Bronchial epithelial cell (primary cell): ENCODE measurements at regions not wholly inside any gene's neighbourhood (a gene's known extent, or its start where the extent isn't known, plus 50 kb on each side); places are given as distances from the start of the nearest gene placed in this dataset.
A peak's percentile ranks its signal among the peaks of the same experiment; 100 is the strongest.

ENCODE experiments used
- DNase-seq: peaks from one replicate; pipeline ENCODE4 v3.0.0-alpha.2; 2010; ENCODE audit warnings: low read depth
- FAIRE-seq: peaks from 2 replicates; lab custom pipeline; 2011; peaks lifted over from hg19 to GRCh38; lab: Jason Lieb, UNC
- H3K27me3 ChIP-seq: 2 replicates; pipeline ENCODE4 v1.5.1; 2011; ENCODE audit warnings: low read length; ENCODE audit not compliant: control insufficient read depth, insufficient read depth
- H3K36me3 ChIP-seq: 2 replicates; pipeline ENCODE4 v1.5.1; 2011; ENCODE audit warnings: low read length; ENCODE audit not compliant: control insufficient read depth, insufficient read depth
- H3K4me3 ChIP-seq: 2 replicates; pipeline ENCODE4 v1.5.1; 2011; ENCODE audit warnings: mild to moderate bottlenecking, low read depth, low read length, control low read depth
- TF ChIP-seq, protein P1 (sequence below): IDR thresholded peaks from 2 replicates; pipeline ENCODE4 v1.5.1; 2011; ENCODE audit warnings: mild to moderate bottlenecking, moderate library complexity, low read length, control low read depth, inconsistent platforms; ENCODE audit not compliant: insufficient read depth, severe bottlenecking

DNA sequence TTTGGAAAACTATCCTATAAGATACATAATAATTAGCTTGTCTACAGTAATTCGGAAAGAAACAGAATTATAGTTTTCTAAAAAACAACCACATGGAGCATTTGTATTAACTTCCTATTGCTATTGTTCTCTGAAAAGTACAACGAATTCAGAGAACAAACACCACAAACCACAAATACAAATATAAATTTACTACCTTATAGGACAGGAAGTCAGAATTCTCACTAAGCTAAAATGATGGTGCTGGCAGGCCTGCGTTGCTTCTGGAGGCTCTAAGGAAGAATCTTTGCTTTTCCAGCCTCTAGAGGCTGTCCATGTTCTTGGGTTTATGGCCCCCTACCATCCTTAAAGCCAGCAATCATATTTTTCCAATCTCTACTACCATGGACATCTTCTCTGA, 173.6 kb upstream of the TCF21 start:
- Histone ChIP-seq H3K27me3 (no peaks in the 10 kb centered on the region), H3K4me3 (no peak overlapping the region), H3K36me3 (no peaks in the 10 kb centered on the region)
- no peak for FAIRE-seq
- TF ChIP-seq, protein P1, sequence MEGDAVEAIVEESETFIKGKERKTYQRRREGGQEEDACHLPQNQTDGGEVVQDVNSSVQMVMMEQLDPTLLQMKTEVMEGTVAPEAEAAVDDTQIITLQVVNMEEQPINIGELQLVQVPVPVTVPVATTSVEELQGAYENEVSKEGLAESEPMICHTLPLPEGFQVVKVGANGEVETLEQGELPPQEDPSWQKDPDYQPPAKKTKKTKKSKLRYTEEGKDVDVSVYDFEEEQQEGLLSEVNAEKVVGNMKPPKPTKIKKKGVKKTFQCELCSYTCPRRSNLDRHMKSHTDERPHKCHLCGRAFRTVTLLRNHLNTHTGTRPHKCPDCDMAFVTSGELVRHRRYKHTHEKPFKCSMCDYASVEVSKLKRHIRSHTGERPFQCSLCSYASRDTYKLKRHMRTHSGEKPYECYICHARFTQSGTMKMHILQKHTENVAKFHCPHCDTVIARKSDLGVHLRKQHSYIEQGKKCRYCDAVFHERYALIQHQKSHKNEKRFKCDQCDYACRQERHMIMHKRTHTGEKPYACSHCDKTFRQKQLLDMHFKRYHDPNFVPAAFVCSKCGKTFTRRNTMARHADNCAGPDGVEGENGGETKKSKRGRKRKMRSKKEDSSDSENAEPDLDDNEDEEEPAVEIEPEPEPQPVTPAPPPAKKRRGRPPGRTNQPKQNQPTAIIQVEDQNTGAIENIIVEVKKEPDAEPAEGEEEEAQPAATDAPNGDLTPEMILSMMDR, result no peak
- no peak for DNase-seq

DNA sequence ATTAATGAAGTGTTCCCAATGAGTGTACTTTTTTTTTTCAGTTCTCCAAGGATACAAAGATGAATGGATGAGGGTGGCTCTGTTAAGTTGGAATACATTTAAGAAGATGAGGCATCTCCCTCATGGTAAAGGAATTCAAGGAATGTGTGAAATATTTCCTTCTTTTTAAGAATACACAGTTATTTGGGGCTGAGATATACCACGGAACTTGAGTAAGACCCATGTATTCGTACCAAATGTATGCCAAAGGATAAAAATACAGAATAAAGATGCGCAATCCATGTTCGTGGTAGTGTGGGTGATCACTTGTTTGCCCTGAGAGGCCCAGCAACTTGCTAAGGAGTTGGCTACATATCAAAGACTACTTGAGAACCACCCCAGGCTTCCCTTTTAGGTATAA, 164.2 kb upstream of the TCF21 start:
- DNase-seq (no peak), FAIRE-seq (no peak)
- Histone ChIP-seq H3K36me3 (no peaks in the 10 kb centered on the region), H3K4me3 (no peak overlapping the region), H3K27me3 (no peaks in the 10 kb centered on the region)
- TF ChIP-seq, protein P1, result no peak

DNA sequence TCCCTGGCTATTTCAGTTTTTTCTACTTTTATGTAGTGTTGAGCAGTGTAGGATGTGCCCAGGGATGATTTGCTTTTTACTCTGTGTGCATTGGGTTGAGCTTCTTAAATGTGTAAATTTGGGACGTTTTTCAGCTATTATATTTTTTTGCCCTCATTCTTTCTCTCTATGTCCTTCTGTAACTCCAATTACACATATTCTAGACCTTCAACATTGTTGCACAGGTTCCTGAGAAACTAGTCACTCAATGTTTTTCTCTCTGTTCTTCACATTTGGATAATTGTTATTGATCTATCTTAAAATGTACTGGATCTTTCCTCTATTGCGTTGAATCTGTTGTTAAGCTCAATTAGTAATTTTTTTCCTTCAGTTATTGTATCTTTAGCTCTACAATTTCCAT, 162.7 kb upstream of the TCF21 start:
- Histone ChIP-seq H3K4me3 (no peak overlapping the region), H3K27me3 (no peaks in the 10 kb centered on the region), H3K36me3 (no peaks in the 10 kb centered on the region)
- TF ChIP-seq, protein P1, result no peak
- FAIRE-seq (no peak), DNase-seq (no peak)

DNA sequence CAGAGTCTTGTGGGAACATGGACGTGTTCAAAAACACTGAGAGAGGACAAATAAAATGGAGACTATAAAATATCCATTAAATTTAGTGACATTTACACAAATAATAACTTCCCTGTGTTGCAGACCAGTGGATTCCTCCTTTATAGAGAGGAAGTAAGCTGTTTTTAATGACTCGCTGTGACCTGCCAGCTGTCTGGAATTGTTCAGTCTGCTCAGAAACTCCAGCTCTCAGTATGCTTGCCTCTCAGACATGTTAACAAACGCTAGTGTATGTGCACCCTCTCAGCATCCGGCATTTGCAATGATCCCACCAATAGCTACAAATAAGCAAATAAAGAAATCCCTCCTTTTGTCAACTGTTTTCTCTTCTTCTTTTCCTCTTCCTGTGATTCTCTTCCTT, 158.0 kb upstream of the TCF21 start:
- TF ChIP-seq, protein P1, result no peak
- Histone ChIP-seq H3K36me3 (no peaks in the 10 kb centered on the region), H3K4me3 (no peak overlapping the region), H3K27me3 (no peaks in the 10 kb centered on the region)
- DNase-seq (peak; percentile 43), FAIRE-seq (no peak)

DNA sequence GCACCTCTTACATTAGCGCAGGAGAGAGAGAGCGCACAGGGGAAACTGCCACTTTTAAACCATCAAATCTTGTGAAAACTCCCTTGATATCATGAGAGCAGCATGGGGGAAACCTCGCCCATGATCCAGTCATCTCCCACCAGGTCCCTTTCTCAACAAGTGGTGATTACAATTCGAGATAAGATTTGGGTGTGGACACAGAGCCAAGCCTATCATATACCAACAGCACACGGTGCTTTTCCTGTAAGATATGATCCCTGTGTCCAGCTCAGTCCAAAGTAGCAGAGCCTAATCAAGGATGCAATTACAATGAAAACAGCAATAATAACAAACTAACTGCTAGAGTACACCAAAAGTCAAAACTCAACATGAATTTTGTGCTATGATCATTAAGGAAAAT, 148.7 kb upstream of the TCF21 start:
- no peak for FAIRE-seq
- no peak for DNase-seq
- Histone ChIP-seq H3K4me3 (no peak overlapping the region), H3K27me3 (no peaks in the 10 kb centered on the region), H3K36me3 (no peaks in the 10 kb centered on the region)
- TF ChIP-seq, protein P1, result no peak

DNA sequence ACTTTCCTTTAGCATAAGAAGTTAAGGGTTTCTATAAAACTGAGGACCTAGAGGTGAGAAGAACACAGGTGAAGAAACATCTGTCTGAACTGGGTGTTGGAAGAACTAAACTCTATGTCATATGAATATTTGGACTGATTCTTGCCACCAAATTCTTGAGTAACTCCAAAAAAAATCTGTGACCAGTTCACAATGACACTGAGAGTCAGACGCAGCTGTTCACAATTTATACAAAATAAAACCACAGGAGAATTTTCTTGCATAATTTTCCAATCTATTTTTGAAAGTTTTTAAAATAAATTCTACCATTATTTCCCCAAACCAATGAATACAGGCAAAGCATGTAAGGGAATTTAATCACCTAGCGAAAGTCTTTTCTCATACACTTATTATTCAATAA, 148.1 kb upstream of the TCF21 start:
- DNase-seq, result no peak
- no peaks in the 10 kb centered on the region for H3K27me3 ChIP-seq
- no peak for FAIRE-seq

More for the DNA sequence above, 148.1 kb upstream of the TCF21 start:
- TF ChIP-seq, protein P1, result no peak
- H3K36me3 ChIP-seq, result no peaks in the 10 kb centered on the region
- H3K4me3 ChIP-seq, result no peak overlapping the region
